ENCODE measurements at regions not wholly inside any gene's neighbourhood (a gene's known extent, or its start where the extent isn't known, plus 50 kb on each side); places are given as distances from the start of the nearest gene placed in this dataset.
"Not testable (repeated sequence)": the region's sequence is repeated elsewhere in the genome, so short reads cannot be mapped to it uniquely, and the experiment has no call there.

DNA sequence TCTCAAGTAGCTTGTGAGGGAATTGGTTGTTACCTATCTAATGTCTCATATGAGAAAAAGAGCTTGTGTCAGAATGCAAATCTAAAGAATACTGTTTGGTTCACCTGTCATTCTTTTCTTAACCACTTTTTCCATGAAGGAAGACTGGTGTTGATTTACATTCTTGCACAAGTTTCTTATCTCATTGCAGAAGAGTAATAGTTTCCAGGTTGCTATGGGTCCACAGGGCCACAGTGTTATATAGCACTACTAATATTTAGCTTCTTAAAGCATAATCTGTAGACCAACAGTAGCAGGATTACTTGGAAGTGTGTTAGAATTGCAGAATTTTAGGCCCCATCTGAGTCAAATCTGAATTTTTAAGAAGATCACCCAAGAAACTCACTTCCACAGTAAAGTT, 697.5 kb downstream of the GBE1 start:
- Histone ChIP-seq H3K4me3 (no peak overlapping the region), H3K27me3 (replicated peaks; ENCODE audit: insufficient read depth) (no peaks in the 10 kb centered on the region)
- intact Hi-C loops (cut with DNase I): no loop called here

DNA sequence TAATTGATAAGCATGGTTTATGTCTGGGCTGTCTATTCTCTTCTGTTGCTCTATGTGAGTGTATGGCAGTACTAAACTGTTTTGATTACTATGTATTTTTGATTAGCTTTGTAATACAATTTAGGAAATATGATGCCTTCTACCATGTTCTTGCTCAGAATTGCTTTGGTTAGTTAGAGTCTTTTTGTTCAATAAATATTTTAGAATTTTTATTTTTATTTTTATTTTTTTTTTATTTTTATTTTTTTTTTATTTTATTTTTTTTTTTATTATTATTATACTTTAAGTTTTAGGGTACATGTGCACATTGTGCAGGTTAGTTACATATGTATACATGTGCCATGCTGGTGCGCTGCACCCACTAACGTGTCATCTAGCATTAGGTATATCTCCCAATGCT, 710.3 kb downstream of the GBE1 start:
- intact Hi-C loops (cut with DNase I); H3K4me1 ChIP-seq (replicated peaks); DNase-seq (ENCODE audit: low spot score); H3K9me3 ChIP-seq; H3K4me3 ChIP-seq; H3K27ac ChIP-seq; H3K36me3 ChIP-seq; H3K27me3 ChIP-seq (replicated peaks; ENCODE audit: insufficient read depth): not testable (repeated sequence)
- WGBS: no CpG with 5 or more reads among the region's 2 CpGs

More for the DNA sequence above, 697.5 kb downstream of the GBE1 start:
- Histone ChIP-seq H3K36me3 (no peaks in the 10 kb centered on the region), H3K4me1 (replicated peaks) (no peaks in the 10 kb centered on the region), H3K27ac (no peak overlapping the region), H3K9me3 (no peaks in the 10 kb centered on the region)
- DNase-seq (ENCODE audit: low spot score): no peak
- TF ChIP-seq POLR2A (IDR thresholded peaks at IDR 0.05) (no peak), POLR2AphosphoS5 (IDR thresholded peaks at IDR 0.05) (no peak)
- TF ChIP-seq, protein P1, sequence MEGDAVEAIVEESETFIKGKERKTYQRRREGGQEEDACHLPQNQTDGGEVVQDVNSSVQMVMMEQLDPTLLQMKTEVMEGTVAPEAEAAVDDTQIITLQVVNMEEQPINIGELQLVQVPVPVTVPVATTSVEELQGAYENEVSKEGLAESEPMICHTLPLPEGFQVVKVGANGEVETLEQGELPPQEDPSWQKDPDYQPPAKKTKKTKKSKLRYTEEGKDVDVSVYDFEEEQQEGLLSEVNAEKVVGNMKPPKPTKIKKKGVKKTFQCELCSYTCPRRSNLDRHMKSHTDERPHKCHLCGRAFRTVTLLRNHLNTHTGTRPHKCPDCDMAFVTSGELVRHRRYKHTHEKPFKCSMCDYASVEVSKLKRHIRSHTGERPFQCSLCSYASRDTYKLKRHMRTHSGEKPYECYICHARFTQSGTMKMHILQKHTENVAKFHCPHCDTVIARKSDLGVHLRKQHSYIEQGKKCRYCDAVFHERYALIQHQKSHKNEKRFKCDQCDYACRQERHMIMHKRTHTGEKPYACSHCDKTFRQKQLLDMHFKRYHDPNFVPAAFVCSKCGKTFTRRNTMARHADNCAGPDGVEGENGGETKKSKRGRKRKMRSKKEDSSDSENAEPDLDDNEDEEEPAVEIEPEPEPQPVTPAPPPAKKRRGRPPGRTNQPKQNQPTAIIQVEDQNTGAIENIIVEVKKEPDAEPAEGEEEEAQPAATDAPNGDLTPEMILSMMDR (IDR thresholded peaks at IDR 0.05): no peak

DNA sequence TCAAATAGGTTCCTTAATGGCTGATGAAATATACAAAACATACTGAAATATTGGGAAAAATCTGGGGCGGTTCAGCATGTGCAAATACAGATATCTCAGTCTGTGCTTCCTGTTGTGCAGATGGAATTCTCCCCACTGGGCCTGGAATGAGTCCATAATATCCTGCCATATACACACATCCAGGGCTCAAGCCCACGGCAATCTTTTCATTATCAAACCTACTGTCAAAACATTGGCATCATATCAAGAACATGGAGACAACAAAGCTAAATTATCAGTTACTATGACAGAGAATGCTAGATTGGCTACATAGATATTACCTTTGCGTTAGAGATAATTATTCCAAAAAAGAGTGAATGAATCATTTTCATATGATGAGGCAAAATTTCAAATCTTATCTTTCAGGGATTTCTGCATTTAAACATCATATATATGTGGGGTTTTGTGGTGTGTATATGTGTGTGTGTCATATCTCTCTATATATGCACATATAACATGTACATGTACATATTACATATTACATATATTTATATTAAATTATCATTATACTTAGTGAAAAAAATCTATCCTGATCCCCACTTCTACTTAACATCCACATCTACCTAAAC, 713.3 kb downstream of the GBE1 start:
- Histone ChIP-seq H3K4me3 (no peak overlapping the region), H3K9me3 (no peaks in the 10 kb centered on the region), H3K27ac (no peak overlapping the region), H3K4me1 (replicated peaks) (no peaks in the 10 kb centered on the region), H3K27me3 (replicated peaks; ENCODE audit: insufficient read depth) (no peaks in the 10 kb centered on the region), H3K36me3 (no peaks in the 10 kb centered on the region)
- WGBS: 51% methylated on average over 3 of the region's 3 CpGs
- no peak for DNase-seq (ENCODE audit: low spot score)
- intact Hi-C loops (cut with DNase I): no loop called here
- TF ChIP-seq, protein P1 (IDR thresholded peaks at IDR 0.05): no peak
- TF ChIP-seq POLR2AphosphoS5 (IDR thresholded peaks at IDR 0.05): no peak
- TF ChIP-seq POLR2A (IDR thresholded peaks at IDR 0.05): no peak

DNA sequence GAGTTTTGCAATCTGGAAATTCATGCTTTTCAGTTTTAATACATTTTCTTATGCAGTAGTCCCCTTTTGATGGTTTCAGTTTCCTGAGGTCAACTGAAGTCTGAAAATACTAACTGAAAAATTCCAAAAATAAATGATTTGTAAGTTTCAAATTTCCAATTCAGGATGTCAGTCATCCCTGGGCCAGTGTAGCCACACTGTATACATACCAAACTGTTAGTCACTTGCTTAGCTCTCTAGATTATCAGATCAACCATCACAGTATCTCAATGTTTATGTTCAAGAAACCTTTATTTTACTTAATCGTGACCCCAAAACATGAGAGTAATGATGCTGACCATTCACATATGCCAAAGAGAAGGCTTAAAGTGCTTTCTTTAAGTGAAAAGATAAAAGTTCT, 715.5 kb downstream of the GBE1 start:
- no peaks in the 10 kb centered on the region for H3K27me3 ChIP-seq (replicated peaks; ENCODE audit: insufficient read depth)
- H3K9me3 ChIP-seq: no peaks in the 10 kb centered on the region
- H3K4me3 ChIP-seq: no peak overlapping the region
- no peak for DNase-seq (ENCODE audit: low spot score)
- no peak for TF ChIP-seq POLR2A (IDR thresholded peaks at IDR 0.05)
- TF ChIP-seq POLR2AphosphoS5 (IDR thresholded peaks at IDR 0.05): no peak
- TF ChIP-seq, protein P1 (IDR thresholded peaks at IDR 0.05): no peak
- intact Hi-C loops (cut with DNase I): no loop called here
- H3K27ac ChIP-seq: no peak overlapping the region
- no peaks in the 10 kb centered on the region for H3K36me3 ChIP-seq
- H3K4me1 ChIP-seq (replicated peaks): no peaks in the 10 kb centered on the region
- WGBS: 87% methylated on average over 1 of the region's 1 CpG

DNA sequence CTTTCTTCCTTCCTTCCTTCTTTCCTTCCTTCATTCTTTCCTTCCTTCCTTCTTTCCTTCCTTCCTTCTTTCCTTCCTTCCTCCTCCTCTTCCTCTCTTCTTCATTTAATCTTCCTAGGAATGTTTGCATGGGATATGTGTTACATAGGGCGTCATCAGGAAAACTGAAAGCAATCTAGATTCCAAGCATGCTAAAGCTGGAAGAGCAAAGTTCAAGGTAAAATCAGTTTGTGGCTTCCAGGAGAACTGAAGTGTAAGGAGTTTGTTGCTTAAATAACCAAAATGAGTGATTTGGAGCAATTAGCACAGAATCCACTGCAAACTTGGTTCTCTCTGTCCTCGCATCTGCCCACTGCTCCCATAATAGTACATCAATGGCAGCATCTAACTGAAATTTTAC, 716.2 kb downstream of the GBE1 start:
- Histone ChIP-seq H3K4me1 (replicated peaks) (no peaks in the 10 kb centered on the region), H3K27ac (no peak overlapping the region), H3K27me3 (replicated peaks; ENCODE audit: insufficient read depth) (no peaks in the 10 kb centered on the region), H3K4me3 (no peak overlapping the region), H3K9me3 (no peaks in the 10 kb centered on the region), H3K36me3 (no peaks in the 10 kb centered on the region)
- WGBS: 80% methylated on average over 2 of the region's 2 CpGs
- DNase-seq (ENCODE audit: low spot score): no peak
- TF ChIP-seq POLR2A (IDR thresholded peaks at IDR 0.05): no peak
- TF ChIP-seq POLR2AphosphoS5 (IDR thresholded peaks at IDR 0.05): no peak
- TF ChIP-seq, protein P1 (IDR thresholded peaks at IDR 0.05): no peak
- intact Hi-C loops (cut with DNase I): no loop called here

Data from prostate gland (tissue), 2 donors.